ENCODE measurements at regions not wholly inside any gene's neighbourhood (a gene's known extent, or its start where the extent isn't known, plus 50 kb on each side); places are given as distances from the start of the nearest gene placed in this dataset.

- ChIA-PET CTCF (ENCODE audit: unreplicated experiment) (no interaction called here), POLR2A (interaction anchor here (0.7 to 1.5 kb wide), 3 partner anchors 49 to 264 kb away, joined by 3 to 5 read pairs (median 3); no protein-coding TSS in a partner anchor)
- Histone ChIP-seq H3K9me3 (ENCODE audit: low read length) (no peaks in the 10 kb centered on the region), H3K79me2 (ENCODE audit: insufficient read depth, low read depth, low read length) (no peaks in the 10 kb centered on the region), H3K9me2 (ENCODE audit: insufficient read depth, low read length) (no peaks in the 10 kb centered on the region), H3K4me2 (ENCODE audit: low read length) (no peak overlapping the region), H3K36me3 (ENCODE audit: insufficient read depth, low read length) (no peaks in the 10 kb centered on the region), H3K4me3 (ENCODE audit: low read depth, low read length, poor library complexity, severe bottlenecking) (no peak overlapping the region), H2AFZ (ENCODE audit: low read length) (peak overlapping the region; percentile 55), H3K27ac (ENCODE audit: low read depth, low read length, poor library complexity, severe bottlenecking) (no peak overlapping the region), H4K20me1 (ENCODE audit: insufficient read depth, low read length) (no peaks in the 10 kb centered on the region), H3K4me1 (ENCODE audit: insufficient read depth, low read length, poor library complexity, severe bottlenecking) (peaks cover 8% of the 10 kb centered on the region)
- TF ChIP-seq EZH2phosphoT487 (IDR thresholded peaks at IDR 0.05; ENCODE audit: borderline replicate concordance, low read depth, low read length): no peak
- TF ChIP-seq CTCF (conservative IDR thresholded peaks at IDR 0.05; ENCODE audit: low read length): no peak
- DNase-seq (ENCODE audit: low spot score): no peak
- no TSS peak for BruUV-seq (replicated peaks)
- intact Hi-C loops (cut with micrococcal nuclease; ENCODE audit: unreplicated experiment): no loop called here
Observed at GRCh38 chr9:105154723-105155191, 89.7 kb upstream of the SLC44A1 start.

- H3K4me2 ChIP-seq (ENCODE audit: low read length): no peak overlapping the region
- H3K4me3 ChIP-seq (ENCODE audit: low read depth, low read length, poor library complexity, severe bottlenecking): no peak overlapping the region
- H3K4me1 ChIP-seq (ENCODE audit: insufficient read depth, low read length, poor library complexity, severe bottlenecking): peaks cover 3% of the 10 kb centered on the region
- H3K79me2 ChIP-seq (ENCODE audit: insufficient read depth, low read depth, low read length): no peaks in the 10 kb centered on the region
- TF ChIP-seq EZH2phosphoT487 (IDR thresholded peaks at IDR 0.05; ENCODE audit: borderline replicate concordance, low read depth, low read length): no peak
- peak; percentile 87 for TF ChIP-seq CTCF (conservative IDR thresholded peaks at IDR 0.05; ENCODE audit: low read length)
- no TSS peak for BruUV-seq (replicated peaks)
- peak overlapping the region; percentile 91 for H2AFZ ChIP-seq (ENCODE audit: low read length)
- ChIA-PET POLR2A (no interaction called here), CTCF (ENCODE audit: unreplicated experiment) (interaction anchor here (1.0 kb wide), 1 partner anchor 294 kb away, joined by 4 read pairs; no protein-coding TSS in a partner anchor)
- intact Hi-C loops (cut with micrococcal nuclease; ENCODE audit: unreplicated experiment): loop anchor here (1.0 to 2.0 kb wide), 4 partner anchors 188 to 377 kb away; no protein-coding TSS in a partner anchor
- H3K9me2 ChIP-seq (ENCODE audit: insufficient read depth, low read length): no peaks in the 10 kb centered on the region
- H3K27ac ChIP-seq (ENCODE audit: low read depth, low read length, poor library complexity, severe bottlenecking): no peak overlapping the region
- H3K36me3 ChIP-seq (ENCODE audit: insufficient read depth, low read length): no peaks in the 10 kb centered on the region
- H4K20me1 ChIP-seq (ENCODE audit: insufficient read depth, low read length): no peaks in the 10 kb centered on the region
- no peaks in the 10 kb centered on the region for H3K9me3 ChIP-seq (ENCODE audit: low read length)
- DNase-seq (ENCODE audit: low spot score): peak; percentile 76
Observed at GRCh38 chr9:105157171-105157583, 87.3 kb upstream of the SLC44A1 start.

- H3K9me3 ChIP-seq (ENCODE audit: low read length): no peaks in the 10 kb centered on the region
- no peaks in the 10 kb centered on the region for H3K79me2 ChIP-seq (ENCODE audit: insufficient read depth, low read depth, low read length)
- intact Hi-C loops (cut with micrococcal nuclease; ENCODE audit: unreplicated experiment): no loop called here
- H2AFZ ChIP-seq (ENCODE audit: low read length): 0 out of 2 replicates have a peak overlapping the region, but pooled peaks have one; percentile 26
- H3K9me2 ChIP-seq (ENCODE audit: insufficient read depth, low read length): no peaks in the 10 kb centered on the region
- CTCF ChIA-PET (ENCODE audit: unreplicated experiment): interaction anchor here (0.7 to 1.0 kb wide), 2 partner anchors 18 to 295 kb away, joined by 3 to 4 read pairs; no protein-coding TSS in a partner anchor
- TF ChIP-seq EZH2phosphoT487 (IDR thresholded peaks at IDR 0.05; ENCODE audit: borderline replicate concordance, low read depth, low read length): no peak
- TF ChIP-seq CTCF (conservative IDR thresholded peaks at IDR 0.05; ENCODE audit: low read length): no peak
- POLR2A ChIA-PET: interaction anchor here (1.5 kb wide), 1 partner anchor 295 kb away, joined by 4 read pairs; no protein-coding TSS in a partner anchor
- no peak for DNase-seq (ENCODE audit: low spot score)
- H3K4me2 ChIP-seq (ENCODE audit: low read length): no peak overlapping the region
- no peak overlapping the region for H3K27ac ChIP-seq (ENCODE audit: low read depth, low read length, poor library complexity, severe bottlenecking)
- H3K36me3 ChIP-seq (ENCODE audit: insufficient read depth, low read length): no peaks in the 10 kb centered on the region
- no peak overlapping the region for H3K4me3 ChIP-seq (ENCODE audit: low read depth, low read length, poor library complexity, severe bottlenecking)
- BruUV-seq (replicated peaks): no TSS peak
- no peaks in the 10 kb centered on the region for H4K20me1 ChIP-seq (ENCODE audit: insufficient read depth, low read length)
- H3K4me1 ChIP-seq (ENCODE audit: insufficient read depth, low read length, poor library complexity, severe bottlenecking): peaks cover 3% of the 10 kb centered on the region
Observed at GRCh38 chr9:105158020-105158419, 86.4 kb upstream of the SLC44A1 start.

Measured in OCI-LY7 (cell line).